ENCODE measurements at regions not wholly inside any gene's neighbourhood (a gene's known extent, or its start where the extent isn't known, plus 50 kb on each side); places are given as distances from the start of the nearest gene placed in this dataset.

DNA sequence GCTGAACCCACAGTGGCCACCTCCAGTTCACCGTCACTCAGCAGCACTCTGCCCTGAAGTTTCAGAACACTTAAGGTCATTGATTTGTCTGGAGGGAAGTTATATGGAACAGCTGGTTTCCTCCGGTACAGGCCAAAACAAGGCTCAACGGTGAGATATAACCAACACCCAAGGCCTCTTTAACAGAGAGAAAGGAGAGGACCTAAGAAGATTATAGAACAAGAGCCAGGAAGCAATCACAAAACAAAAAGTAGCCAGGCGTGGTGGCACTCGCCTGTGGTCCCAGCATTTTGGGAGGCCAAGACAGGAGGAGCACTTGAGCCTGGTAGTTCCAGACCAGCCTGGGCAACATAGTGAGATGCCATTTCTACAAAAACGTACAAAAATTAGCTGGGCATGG lies 290.7 kb downstream of the SKIDA1 start:
- CTCF ChIA-PET, result interaction anchor here (1.7 kb wide), 1 partner anchor 16 kb away, joined by 5 read pairs; no protein-coding TSS in a partner anchor
- POLR2A ChIA-PET, result no interaction called here
- DNase-seq (ENCODE audit: extremely low spot score), result no peak
- no peak for TF ChIP-seq CTCF (IDR thresholded peaks at IDR 0.05; ENCODE audit: control extremely low read depth, extremely low read depth, low read depth, missing control alignments)

- peak; percentile 23 for DNase-seq (ENCODE audit: extremely low spot score)
- ChIA-PET POLR2A (no interaction called here), CTCF (no interaction called here)
- no peak for TF ChIP-seq CTCF (IDR thresholded peaks at IDR 0.05; ENCODE audit: control extremely low read depth, extremely low read depth, low read depth, missing control alignments)
These were observed 295.3 kb downstream of the SKIDA1 start for GRCh38 chr10:21230219-21230618.

- POLR2A ChIA-PET, result no interaction called here
These were observed 307.6 kb downstream of the SKIDA1 start for GRCh38 chr10:21217748-21218367.

DNA sequence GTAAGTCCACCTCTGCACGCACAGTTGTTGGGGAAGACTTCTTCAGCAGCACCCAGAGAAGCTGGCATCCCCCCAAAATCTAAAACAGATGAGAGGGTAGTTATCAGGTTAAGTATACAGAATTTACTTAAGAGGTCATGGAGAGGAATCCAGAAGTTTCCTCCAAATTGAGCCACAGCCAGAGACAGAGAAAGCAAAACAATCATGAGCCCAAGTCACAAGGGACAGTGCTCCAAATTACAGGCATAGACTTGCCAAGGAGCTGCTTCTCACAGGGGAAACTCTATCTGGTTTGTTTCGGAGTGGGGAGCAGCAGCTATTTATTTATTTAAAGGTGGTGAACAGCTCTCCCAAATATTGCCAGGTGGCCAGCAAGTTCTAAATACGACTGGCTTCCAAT lies 308.4 kb downstream of the SKIDA1 start:
- TF ChIP-seq CTCF (IDR thresholded peaks at IDR 0.05; ENCODE audit: control extremely low read depth, extremely low read depth, low read depth, missing control alignments), result no peak
- ChIA-PET POLR2A (no interaction called here), CTCF (interaction anchor here (0.6 to 2.1 kb wide), 2 partner anchors 17 to 82 kb away, joined by 3 to 5 read pairs; no protein-coding TSS in a partner anchor)
- DNase-seq (ENCODE audit: extremely low spot score), result no peak

More at GRCh38 chr10:21217748-21218367, 307.6 kb downstream of the SKIDA1 start:
- CTCF ChIA-PET, result interaction anchor here (2.1 kb wide), 1 partner anchor 16 kb away, joined by 5 read pairs; no protein-coding TSS in a partner anchor
- no peak for DNase-seq (ENCODE audit: extremely low spot score)
- no peak for TF ChIP-seq CTCF (IDR thresholded peaks at IDR 0.05; ENCODE audit: control extremely low read depth, extremely low read depth, low read depth, missing control alignments)

- POLR2A ChIA-PET, result no interaction called here
These were observed 311.2 kb downstream of the SKIDA1 start for GRCh38 chr10:21214329-21214728.

GRCh38 chr10:21213381-21213780 lies 312.1 kb downstream of the SKIDA1 start:
- CTCF ChIA-PET, result no interaction called here
- no peak for TF ChIP-seq CTCF (IDR thresholded peaks at IDR 0.05; ENCODE audit: control extremely low read depth, extremely low read depth, low read depth, missing control alignments)
- POLR2A ChIA-PET, result no interaction called here
- DNase-seq (ENCODE audit: extremely low spot score), result no peak

More at GRCh38 chr10:21214329-21214728, 311.2 kb downstream of the SKIDA1 start:
- CTCF ChIA-PET, result no interaction called here
- TF ChIP-seq CTCF (IDR thresholded peaks at IDR 0.05; ENCODE audit: control extremely low read depth, extremely low read depth, low read depth, missing control alignments), result no peak
- no peak for DNase-seq (ENCODE audit: extremely low spot score)

All from GM10248 (cell line).